HG02759 (cell line): ENCODE measurements at regions not wholly inside any gene's neighbourhood (a gene's known extent, or its start where the extent isn't known, plus 50 kb on each side); places are given as distances from the start of the nearest gene placed in this dataset.

ENCODE experiments used
- ATAC-seq: cut with Tn5 transposase; IDR thresholded peaks from one replicate; pipeline ENCODE4 v1.9.1; 2021; ENCODE audit warnings: mild to moderate bottlenecking, moderate library complexity; ENCODE audit not compliant: unreplicated experiment

DNA sequence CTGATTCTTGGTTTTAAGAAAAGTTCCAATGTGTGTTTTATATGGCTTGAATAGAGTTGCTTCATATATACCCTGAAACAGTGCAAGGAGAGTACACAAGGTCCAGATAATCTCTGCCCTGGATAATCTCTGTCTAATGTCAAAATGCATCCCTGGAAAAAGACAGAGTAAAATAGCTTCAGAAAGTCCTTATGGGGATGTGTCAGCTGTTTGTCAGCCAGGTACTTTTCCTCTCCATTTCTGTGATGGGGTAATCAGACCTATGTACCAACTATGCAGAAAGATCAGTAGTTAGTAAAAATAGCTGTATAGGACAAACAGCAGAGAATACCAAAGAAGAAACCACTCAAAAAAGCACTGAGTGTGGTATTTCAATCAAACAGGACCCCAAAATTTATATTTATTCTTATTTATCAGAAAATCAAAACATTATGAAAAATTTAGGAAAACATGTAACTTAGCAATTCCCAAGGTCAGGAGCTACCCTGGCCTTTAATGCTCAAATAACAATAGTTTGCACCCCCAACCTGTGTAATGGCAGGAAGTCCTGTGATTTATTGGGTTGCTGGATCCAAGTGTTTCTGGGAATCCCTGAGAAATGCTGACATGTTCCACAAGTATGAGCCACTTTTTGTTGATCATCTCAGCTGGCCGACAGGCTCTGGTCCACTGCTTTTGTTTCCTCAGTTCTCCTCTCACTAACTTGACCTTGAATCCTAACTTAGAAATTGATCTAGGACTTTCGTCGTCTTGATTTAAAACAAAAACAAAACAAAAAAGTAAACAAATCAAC is 69.6 kb downstream of the MDH1 start:
- ATAC-seq: no peak

DNA sequence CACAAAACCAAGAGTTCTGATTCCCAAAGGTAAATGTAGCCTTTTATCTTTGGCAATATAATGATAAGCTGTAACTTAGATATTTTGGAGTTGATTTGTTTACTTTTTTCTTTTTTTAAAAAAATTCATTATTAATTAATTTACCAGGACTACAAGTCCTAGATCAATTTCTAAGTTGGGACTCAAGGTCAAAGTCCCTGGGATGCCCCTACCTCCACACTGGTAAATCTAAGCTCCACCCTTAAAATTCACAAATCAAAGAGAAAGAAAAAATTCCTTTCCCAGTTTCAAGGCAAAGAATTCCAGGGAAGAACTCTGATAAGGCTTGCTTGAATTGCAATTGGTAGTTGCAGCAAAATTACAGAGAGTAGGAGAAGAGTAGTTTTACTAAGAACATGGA is 71.3 kb downstream of the MDH1 start:
- no peak for ATAC-seq

DNA sequence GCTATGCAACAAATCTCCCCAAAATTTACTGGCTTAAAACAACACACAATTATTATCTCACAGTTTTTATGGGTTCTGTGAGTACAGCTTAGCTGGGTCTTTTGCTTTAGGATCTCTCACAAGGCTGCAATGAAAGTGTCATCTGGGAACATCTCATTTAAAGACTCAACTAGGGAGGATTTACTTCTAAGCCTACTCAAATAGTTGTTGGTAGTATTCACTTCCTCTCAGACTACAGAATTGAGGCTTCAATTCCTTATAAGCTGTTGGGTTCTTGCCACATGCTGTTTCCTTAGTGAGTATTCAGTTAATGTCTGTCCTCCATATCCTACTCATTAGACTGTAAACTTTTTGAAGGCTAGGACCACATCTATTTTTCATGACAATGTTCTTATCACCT is 72.3 kb downstream of the MDH1 start:
- ATAC-seq: no peak

DNA sequence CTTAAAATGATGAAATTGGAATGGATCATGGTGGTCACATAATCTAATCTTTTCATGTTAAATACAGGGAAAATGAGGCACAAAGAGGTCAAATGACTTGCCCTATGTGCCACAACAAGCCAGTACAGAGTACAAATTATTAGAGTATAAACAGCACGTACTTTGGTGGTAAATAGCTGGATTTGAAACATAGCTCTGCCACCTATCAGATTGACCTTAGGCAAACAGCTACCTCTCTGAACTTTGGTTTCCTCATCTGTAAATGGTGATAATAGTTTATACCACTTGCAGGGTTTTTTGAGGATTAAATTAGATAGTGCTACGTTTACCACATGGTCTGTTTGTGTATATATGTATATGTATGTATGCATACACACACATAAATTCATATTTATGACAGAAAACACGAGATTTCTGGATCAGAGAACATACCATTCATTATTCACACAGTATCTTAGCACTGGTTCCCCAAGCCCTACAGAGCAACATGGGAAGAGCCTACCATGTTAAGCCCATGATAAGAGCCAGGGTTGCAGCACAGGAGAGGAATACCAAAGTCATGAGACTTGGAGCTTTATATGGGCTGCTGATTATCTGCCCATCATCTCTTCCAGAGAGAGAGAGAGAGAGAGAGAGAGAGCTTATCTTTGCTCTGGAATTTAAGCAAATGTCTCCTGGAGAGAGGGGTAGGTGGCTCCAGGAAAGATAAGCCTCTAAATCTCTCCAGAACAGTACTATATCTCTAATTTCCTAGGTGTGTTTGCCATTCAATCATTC is 73.5 kb downstream of the MDH1 start:
- ATAC-seq: no peak

DNA sequence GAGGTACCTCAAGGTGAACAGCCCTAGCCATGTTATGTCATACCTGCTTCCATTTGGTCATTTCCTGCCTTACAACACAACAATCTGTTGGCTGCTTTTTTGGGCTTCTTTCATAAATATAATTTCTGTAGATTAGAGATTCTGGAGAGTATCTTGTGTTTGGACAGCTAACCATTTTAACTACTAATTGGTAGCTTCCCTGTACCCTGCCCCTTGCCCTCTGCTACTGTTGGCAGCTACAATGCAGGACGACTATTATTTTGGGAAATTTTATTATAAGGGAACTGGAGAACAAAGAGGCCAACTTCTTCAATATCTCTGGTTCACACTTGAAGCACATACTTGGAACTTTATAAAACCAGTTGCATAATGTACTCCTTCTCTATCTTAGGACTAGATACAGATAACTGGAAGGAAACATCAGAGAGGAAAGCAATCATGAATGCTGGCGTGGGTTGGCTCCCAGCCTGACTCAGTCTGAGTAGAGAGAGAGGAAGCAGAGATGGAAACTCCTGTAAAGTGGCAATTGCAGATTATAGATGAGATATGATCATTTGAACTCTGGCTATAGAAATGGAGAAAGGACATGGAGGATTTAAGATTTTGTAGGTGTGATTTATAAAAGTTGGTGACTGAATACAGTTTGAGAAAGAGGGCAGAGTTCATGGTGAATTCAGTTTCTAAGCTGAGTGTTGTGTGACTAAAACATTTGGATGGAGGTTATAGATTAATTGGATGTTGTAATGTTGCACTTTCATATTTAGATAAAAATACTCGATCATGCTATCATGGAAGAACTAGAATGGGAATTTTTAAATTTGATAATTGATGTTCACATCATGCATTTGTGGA is 74.5 kb downstream of the MDH1 start:
- ATAC-seq: no peak

DNA sequence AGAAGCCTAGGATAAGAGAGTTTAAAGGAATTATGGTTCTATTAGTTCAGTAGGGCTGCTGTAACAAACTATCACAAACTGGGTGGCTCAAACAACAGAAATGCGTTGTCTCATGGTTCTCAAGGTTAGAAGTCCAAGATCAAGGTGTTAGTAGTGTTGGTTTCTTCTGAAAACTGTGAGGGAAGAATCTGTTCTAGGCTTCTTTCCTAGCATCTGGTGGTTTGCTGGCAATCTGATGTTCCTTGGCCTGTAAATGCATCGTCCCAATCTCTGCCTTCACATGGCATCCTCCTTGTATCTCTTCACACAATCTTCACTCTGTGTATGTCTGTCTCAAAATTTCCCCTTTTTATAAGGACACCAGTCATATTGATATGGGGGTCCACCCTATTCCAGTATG is 76.3 kb downstream of the MDH1 start:
- no peak for ATAC-seq

DNA sequence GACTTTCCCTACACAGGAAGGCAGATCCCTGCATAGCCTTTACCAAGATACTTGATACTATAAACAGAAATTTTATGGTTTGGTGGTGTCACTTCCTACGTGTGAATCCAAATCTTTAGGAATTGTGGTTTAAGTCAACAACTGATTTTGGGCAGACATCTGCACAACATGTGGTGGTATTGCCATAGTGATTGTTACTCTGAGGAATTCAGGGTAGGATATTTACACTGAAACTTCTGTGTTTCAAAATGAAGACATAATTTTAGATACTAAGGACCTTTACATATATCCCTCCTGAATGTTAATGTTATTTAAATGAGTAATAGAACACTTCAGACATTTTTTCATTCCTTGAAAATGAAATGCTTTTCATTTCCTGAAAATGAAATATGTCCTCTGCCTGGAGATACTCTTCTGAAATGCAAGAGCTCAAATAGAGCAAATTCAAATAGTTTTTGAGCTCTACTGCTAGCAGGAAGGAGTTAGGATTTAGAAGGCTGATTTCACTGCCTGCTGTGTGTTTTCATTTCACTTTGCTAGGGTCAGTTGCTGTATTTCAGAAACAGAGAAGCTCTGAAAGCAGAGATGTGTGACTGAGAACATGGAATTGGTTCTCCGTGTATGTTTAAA is 77.2 kb downstream of the MDH1 start:
- no peak for ATAC-seq

DNA sequence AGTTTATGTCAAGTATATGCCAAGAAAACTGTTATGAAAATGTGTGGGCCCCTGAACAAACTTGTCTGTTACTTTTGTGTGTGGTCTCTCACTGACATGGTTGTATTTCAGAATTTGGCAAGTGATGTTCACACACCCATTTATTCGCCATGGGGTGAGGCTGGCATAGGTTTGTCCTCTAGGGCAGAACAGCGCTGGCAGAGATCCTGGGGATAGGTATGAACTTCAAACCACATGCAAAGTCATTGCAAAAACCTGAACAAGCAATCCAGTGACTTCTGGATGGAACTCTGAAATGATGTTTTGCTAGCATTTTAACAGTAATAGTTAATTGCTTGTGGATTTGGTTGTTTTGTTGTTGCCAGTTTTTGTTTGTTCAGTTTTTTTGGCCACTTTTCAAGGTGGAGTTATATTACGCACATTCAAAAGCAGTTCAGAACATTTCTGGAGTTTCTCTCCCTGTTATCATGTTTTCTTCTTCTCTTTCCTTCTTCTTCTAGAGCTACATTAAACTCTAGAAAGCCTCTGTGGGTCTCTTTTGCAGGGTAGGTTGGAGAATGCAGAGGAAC is 78.5 kb downstream of the MDH1 start:
- no peak for ATAC-seq

DNA sequence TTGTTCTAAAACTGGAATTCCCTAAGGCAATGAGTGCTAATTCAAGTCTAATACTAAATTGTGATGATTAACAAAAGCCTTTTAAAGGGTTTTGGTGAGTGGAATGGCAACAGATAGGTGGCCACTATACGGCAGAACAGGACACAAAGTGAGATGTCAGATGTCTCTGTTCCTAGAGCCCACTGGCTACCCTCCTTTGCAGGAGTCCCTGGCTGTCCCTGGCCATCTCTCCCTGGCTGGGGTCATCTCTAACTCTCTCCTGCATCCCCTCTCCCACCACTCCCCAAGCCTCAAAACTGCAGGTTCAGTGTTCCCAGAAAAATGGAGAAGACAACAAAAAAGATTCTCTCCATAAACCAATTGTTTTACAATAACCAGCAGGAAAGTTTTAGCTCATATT is 79.2 kb downstream of the MDH1 start:
- no peak for ATAC-seq

DNA sequence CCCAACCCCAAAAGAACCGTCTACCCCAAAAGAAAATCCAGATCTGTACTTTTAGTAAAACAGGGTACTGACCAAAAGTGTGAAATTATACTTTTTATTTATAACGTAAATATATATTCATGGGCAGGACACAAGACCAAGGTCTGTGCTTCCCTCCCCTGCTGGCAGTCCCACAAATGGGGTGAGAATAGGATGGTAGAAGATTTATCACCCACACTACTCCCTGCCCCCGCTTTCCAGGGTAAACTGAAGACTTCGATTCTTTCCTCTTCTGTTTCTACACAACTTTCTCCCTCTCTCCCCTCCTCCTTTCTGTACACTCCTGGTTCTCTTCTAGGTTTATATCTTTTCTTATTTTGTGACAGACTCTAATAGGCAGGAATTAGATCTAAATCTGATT is 79.7 kb downstream of the MDH1 start:
- no peak for ATAC-seq

DNA sequence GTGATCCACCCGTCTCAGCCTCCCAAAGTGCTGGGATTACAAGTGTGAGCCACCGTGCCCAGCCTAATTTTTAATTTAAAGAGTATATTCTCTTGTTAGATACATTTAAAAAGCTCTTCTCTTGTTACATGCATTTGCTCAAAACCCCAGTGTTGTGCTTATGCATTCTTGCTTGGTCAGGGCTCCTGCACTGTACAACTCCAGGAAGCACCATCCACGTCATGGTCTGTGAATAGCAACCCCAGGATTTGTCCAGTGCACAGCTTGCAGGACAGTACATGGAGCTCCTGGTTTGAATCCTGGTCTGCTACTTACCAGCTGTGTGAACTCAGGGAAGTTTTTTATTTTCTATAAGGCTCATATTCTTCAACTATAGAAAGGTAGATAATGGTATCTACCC is 80.8 kb downstream of the MDH1 start:
- ATAC-seq: no peak

DNA sequence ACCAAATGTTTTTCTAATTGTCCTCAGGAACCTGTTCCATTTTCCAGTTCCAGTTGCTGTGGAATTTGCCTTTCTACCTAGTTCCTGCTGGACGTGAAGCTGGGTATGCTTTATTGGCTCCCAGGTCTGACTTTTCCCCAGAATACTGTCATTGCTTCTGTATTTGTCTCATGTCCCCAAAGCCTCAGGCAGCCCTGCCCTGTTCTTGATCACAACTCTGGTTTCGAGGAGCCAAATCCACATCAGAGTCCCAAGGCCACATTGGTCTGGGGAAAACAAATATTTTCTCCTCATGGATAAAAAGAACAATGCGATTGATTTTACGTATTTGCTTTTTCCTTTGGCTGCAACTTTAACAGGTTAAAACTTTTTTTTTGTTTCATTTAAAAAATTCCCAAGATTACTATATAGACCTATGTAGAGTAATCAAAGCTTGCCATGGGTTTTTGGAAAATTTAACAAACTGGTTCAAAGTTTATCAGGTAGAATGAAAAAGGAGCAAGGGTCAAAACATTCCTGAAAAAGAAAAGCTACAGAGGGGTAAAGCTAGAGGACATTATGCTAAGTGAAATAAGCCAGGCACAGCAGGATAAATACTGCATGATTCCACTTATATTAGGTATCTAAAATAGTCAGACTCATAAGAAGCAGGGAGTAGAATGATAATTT is 85.2 kb downstream of the MDH1 start:
- no peak for ATAC-seq

DNA sequence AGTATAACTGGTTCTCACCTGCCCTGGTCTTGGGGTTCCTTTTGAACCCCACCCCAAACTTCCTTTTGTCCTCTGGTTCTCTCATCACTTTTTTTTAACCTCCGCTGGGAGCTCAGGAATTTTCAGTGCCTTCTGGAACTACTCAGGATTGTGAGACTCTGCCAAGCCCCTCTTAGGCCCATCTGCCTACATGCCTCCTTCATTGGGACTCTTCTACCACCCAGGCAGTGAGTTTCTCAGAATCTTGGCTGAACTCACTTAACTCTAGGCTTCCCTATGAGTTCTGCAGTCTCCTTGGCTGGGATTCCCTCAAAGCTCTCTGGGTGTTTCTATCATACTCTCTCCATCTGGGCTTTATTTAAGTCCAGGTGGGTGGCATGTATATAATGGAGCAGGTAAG is 86.3 kb downstream of the MDH1 start:
- no peak for ATAC-seq

DNA sequence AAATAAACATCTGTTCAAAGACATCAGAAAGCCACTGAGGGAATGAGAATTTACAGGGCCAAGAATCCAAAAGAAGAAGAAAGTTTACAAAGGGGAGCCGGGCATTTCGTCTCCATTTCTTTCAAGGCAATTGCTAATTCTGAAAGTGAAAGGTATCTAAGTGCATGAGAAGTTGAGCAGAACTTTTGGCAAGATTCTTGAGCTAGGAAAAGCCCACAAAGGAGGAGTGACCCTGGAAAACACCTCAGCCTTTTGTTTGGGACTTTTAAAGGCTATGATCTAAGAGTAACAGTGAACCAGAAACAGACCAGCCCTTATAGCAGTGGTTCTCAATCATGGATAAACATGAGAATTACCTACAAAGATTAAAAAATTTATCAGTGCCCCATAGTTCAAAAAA is 87.4 kb downstream of the MDH1 start:
- ATAC-seq: peak; percentile 64

DNA sequence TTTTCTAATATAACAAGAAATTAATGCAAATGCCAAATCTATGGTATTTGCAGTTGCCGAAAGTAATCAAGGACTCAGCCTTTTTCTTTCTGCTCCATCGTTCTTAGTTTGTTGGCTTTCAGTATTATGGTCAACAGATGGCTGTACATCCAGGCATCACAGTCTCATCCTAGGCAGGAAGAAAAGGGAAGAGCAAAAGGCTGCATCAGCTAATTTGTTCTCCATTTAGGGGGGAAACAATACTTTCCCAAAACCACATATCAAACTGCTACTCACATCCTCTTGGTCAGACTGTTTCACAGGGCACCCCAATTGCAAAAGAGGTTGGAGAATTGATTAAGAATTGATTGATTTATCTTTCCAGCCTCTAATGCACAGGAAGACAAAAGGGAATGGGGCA is 89.3 kb downstream of the MDH1 start:
- ATAC-seq: no peak

DNA sequence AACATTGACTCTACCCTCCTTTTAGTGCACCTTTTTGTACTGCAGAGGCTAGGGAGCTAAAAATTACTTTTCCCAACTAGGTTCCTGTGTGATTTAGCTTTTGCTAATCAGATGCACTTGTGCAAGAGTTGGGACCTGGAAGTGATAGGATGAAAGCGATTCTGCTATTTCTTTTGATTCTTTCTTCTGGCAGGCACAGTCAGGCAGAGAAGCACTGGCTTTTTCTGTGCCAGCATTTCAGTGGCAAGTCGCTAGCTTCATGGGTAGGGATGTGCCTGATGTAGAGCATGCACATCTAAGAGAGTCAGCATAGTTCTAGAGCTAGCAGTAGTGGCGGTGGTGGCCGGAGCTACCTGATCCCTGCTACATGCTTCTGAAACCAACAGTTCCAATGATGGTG is 89.8 kb downstream of the MDH1 start:
- ATAC-seq: no peak

DNA sequence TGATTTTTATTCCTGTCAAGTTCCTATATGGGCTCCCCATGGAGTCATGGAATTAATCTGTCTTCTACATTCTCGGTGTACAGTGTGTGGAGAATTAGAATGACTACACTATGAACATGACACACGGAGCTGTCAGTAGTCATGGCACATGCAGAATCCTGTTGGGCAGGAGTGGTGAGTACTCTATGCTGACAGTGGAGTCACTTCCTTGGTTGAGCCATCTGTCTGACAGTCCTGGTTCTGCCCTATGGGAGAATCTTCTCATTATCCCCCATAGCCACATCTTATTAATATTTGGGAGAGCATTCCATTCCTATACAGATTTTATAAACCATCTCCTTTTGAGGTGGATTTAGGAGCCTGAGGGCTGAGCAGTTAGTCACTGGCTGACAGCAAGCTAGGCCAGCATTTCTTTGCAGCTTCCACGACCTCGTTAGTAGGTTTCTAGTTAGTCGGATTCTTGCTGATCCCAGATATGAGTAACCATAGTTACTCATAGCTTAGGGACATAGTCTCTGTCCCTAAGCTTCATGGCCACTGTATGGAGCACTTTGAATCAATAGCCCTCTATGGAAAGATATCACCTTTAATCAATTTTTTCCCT is 90.6 kb downstream of the MDH1 start:
- ATAC-seq: no peak

DNA sequence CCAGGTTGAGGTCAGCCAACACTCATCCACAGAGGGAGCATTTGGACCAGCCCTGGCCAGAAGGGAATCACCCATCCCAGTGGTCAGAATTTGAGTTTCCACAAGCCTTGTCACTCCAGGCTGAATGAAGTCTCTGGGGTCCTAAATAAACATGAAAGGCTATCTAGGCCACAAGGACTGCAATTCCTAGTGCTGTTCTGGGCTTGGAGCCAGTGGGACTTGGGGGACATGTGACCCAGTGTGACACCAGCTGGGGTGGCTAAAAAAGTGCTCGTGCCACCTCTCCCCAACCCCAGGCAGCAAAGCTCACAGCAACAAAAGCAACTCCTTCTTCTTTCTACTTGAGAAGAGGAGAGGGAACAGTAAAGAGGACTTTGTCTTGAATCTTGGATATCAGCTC is 91.7 kb downstream of the MDH1 start:
- no peak for ATAC-seq

DNA sequence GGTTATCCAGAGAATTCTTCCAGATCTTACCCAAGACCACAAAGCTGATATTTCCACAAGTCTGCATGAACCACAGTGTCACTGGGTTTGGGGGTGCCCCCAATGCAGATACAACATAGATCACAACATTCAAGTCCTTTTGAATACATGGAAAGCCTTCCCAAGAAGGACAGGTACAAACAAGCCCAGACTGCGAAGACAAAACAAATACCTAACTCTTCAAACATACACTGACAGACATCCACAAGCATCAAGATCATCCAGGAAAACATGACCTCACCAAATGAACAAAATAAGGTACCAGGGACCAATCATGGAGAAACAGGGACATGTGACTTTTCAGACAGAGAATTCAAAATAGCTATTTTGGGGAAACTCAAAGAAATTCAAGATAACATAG is 93.1 kb downstream of the MDH1 start:
- no peak for ATAC-seq
